Activated B cell treated with CpG ODN at 0.5 μM for 24 hours (primary cell): ENCODE measurements at regions not wholly inside any gene's neighbourhood (a gene's known extent, or its start where the extent isn't known, plus 50 kb on each side); places are given as distances from the start of the nearest gene placed in this dataset.

ENCODE experiments used
- ATAC-seq: fragments of 200-7000 bp; cut with Tn5 transposase; one replicate; pipeline ENCODE4 v1.10.0; 2021; ENCODE audit warnings: low read depth, mild to moderate bottlenecking, moderate library complexity
- CTCF ChIA-PET: fragments of 350-600 bp; sonication (Branson Sonifier 250); formaldehyde crosslinking; loops from one replicate; lab custom pipeline; 2021; ENCODE audit warnings: antibody characterized with exemption; lab: Charles Lee
- POLR2A ChIA-PET: fragments of 350-600 bp; sonication (Branson Sonifier 250); formaldehyde crosslinking; loops from one replicate; lab custom pipeline; 2021; ENCODE audit warnings: antibody characterized with exemption; lab: Charles Lee
- DNase-seq: peaks from one replicate; pipeline ENCODE4 v3.0.0; 2022
- H3K27ac Mint-ChIP-seq: one replicate; pipeline ENCODE4 v1.8.0; 2020; ENCODE audit warnings: mixed read lengths
- H3K27me3 Mint-ChIP-seq: one replicate; pipeline ENCODE4 v1.8.0; 2021; ENCODE audit warnings: mixed read lengths
- H3K36me3 Mint-ChIP-seq: one replicate; pipeline ENCODE4 v1.8.0; 2021; ENCODE audit warnings: low read depth, mixed read lengths
- H3K4me1 Mint-ChIP-seq: one replicate; pipeline ENCODE4 v1.8.0; 2021; ENCODE audit warnings: mixed read lengths
- H3K4me3 Mint-ChIP-seq: one replicate; pipeline ENCODE4 v1.8.0; 2020; ENCODE audit warnings: mild to moderate bottlenecking, mixed read lengths
- H3K9me3 Mint-ChIP-seq: one replicate; pipeline ENCODE4 v1.8.0; 2020; ENCODE audit warnings: mixed read lengths
- CTCF ChIP-seq: fragments of 200-600 bp; IDR thresholded peaks from one replicate; pipeline ENCODE4 v1.8.0; 2022; ENCODE audit warnings: antibody characterized with exemption, mild to moderate bottlenecking
- intact Hi-C: fragments of 100-400 bp; cut with micrococcal nuclease; formaldehyde crosslinking; loops from one replicate; pipeline ENCODE4 v1.15.1; 2024

GRCh38 chr4:184558996-184559395, 84.6 kb upstream of the IRF2 start:
- ChIA-PET CTCF (no interaction called here), POLR2A (no interaction called here)
- TF ChIP-seq CTCF, result no peak
- H3K4me3 Mint-ChIP-seq, result no peak overlapping the region
- H3K9me3 Mint-ChIP-seq, result no peaks in the 10 kb centered on the region
- H3K27me3 Mint-ChIP-seq, result no peaks in the 10 kb centered on the region
- ATAC-seq, result no peak
- no peak for DNase-seq
- intact Hi-C loops, result loop anchor here (10.0 kb wide), 1 partner anchor 394 kb away; no protein-coding TSS in a partner anchor
- no peaks in the 10 kb centered on the region for H3K36me3 Mint-ChIP-seq
- H3K4me1 Mint-ChIP-seq, result no peaks in the 10 kb centered on the region
- H3K27ac Mint-ChIP-seq, result no peak overlapping the region

GRCh38 chr4:184553891-184554290, 79.5 kb upstream of the IRF2 start:
- DNase-seq, result no peak
- Mint-ChIP-seq H3K36me3 (no peaks in the 10 kb centered on the region), H3K4me3 (no peak overlapping the region), H3K27ac (no peak overlapping the region), H3K27me3 (no peaks in the 10 kb centered on the region), H3K9me3 (no peaks in the 10 kb centered on the region), H3K4me1 (peaks cover 1% of the 10 kb centered on the region)
- intact Hi-C loops, result loop anchor here (10.0 kb wide), 1 partner anchor 389 kb away; no protein-coding TSS in a partner anchor
- no peak for TF ChIP-seq CTCF
- ChIA-PET POLR2A (no interaction called here), CTCF (no interaction called here)
- no peak for ATAC-seq

- H3K27me3 Mint-ChIP-seq, result no peaks in the 10 kb centered on the region
- DNase-seq, result no peak
- no peak overlapping the region for H3K27ac Mint-ChIP-seq
- peaks cover 17% of the 10 kb centered on the region for H3K4me1 Mint-ChIP-seq
- H3K9me3 Mint-ChIP-seq, result no peaks in the 10 kb centered on the region
- intact Hi-C loops, result loop anchor here (10.0 kb wide), 1 partner anchor 386 kb away; no protein-coding TSS in a partner anchor
- ChIA-PET CTCF (interaction anchor here (1.1 to 1.2 kb wide), 3 partner anchors 195 to 299 kb away, joined by 3 to 5 read pairs (median 4); no protein-coding TSS in a partner anchor), POLR2A (no interaction called here)
- H3K4me3 Mint-ChIP-seq, result no peak overlapping the region
- TF ChIP-seq CTCF, result no peak
- H3K36me3 Mint-ChIP-seq, result no peaks in the 10 kb centered on the region
- no peak for ATAC-seq
Observed at GRCh38 chr4:184550476-184550875, 76.1 kb upstream of the IRF2 start.

GRCh38 chr4:184548648-184549341, 74.4 kb upstream of the IRF2 start:
- H3K4me3 Mint-ChIP-seq, result no peak overlapping the region
- H3K27me3 Mint-ChIP-seq, result no peaks in the 10 kb centered on the region
- no peak for TF ChIP-seq CTCF
- H3K4me1 Mint-ChIP-seq, result peaks cover 17% of the 10 kb centered on the region
- no peaks in the 10 kb centered on the region for H3K9me3 Mint-ChIP-seq
- H3K27ac Mint-ChIP-seq, result no peak overlapping the region
- intact Hi-C loops, result no loop called here
- ATAC-seq (no peak), DNase-seq (no peak)
- ChIA-PET CTCF (no interaction called here), POLR2A (no interaction called here)
- H3K36me3 Mint-ChIP-seq, result no peaks in the 10 kb centered on the region

DNA sequence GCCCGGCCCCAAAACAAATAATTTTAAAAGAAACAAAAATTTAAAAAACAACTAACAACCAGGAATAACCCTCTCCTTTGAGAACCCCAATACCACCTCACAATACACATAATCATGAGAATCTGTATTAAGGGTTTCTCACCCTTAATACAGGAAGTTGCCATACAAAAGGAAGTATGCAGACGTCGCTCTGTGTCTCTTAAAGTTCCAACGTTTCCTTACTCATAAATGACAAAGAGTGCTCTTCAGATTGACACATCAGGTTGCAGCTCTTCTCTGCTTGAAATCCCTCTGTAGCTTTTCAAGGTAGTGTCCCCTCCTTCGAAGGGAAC, 73.9 kb upstream of the IRF2 start:
- intact Hi-C loops, result no loop called here
- ChIA-PET POLR2A (interaction anchor here (0.7 kb wide), 1 partner anchor 103 kb away, joined by 3 read pairs; no protein-coding TSS in a partner anchor), CTCF (no interaction called here)
- Mint-ChIP-seq H3K36me3 (no peaks in the 10 kb centered on the region), H3K4me1 (peaks cover 17% of the 10 kb centered on the region), H3K9me3 (no peaks in the 10 kb centered on the region), H3K27me3 (no peaks in the 10 kb centered on the region), H3K27ac (no peak overlapping the region), H3K4me3 (no peak overlapping the region)
- DNase-seq (no peak), ATAC-seq (no peak)
- no peak for TF ChIP-seq CTCF
